ENCODE measurements at regions not wholly inside any gene's neighbourhood (a gene's known extent, or its start where the extent isn't known, plus 50 kb on each side); places are given as distances from the start of the nearest gene placed in this dataset.

- H3K36me3 ChIP-seq (ENCODE audit: insufficient read depth, low read length, poor library complexity, severe bottlenecking) = no peaks in the 10 kb centered on the region
- TF ChIP-seq CTCF (conservative IDR thresholded peaks at IDR 0.05; ENCODE audit: low read depth, low read length) = no peak
- no peak for TF ChIP-seq EZH2 (IDR thresholded peaks at IDR 0.05; ENCODE audit: borderline replicate concordance, low read depth, low read length, poor library complexity, severe bottlenecking)
- BruUV-seq (replicated peaks) = no TSS peak
- DNase-seq (ENCODE audit: low spot score) = no peak
- ChIA-PET CTCF (no interaction called here), POLR2A (ENCODE audit: low non-redundant PET) (no interaction called here)
- no peaks in the 10 kb centered on the region for H3K9me3 ChIP-seq (ENCODE audit: low read depth, low read length, poor library complexity, severe bottlenecking)
- no peaks in the 10 kb centered on the region for H3K4me1 ChIP-seq (ENCODE audit: insufficient read depth, low read length, poor library complexity, severe bottlenecking)
- no peak overlapping the region for H3K27ac ChIP-seq (ENCODE audit: low read depth, low read length, poor library complexity, severe bottlenecking)
- intact Hi-C loops (cut with micrococcal nuclease; ENCODE audit: unreplicated experiment) = no loop called here
- no peaks in the 10 kb centered on the region for H3K27me3 ChIP-seq (replicated peaks; ENCODE audit: insufficient read depth, low read depth, low read length, poor library complexity)
- H3K4me3 ChIP-seq (ENCODE audit: low read depth, low read length, poor library complexity, severe bottlenecking) = no peak overlapping the region
Measured at GRCh38 chr21:32134441-32135130, 144.3 kb downstream of the MIS18A start.

GRCh38 chr21:32132881-32133280, 146.0 kb downstream of the MIS18A start:
- no peaks in the 10 kb centered on the region for H3K36me3 ChIP-seq (ENCODE audit: insufficient read depth, low read length, poor library complexity, severe bottlenecking)
- intact Hi-C loops (cut with micrococcal nuclease; ENCODE audit: unreplicated experiment) = no loop called here
- no peak for DNase-seq (ENCODE audit: low spot score)
- no peak overlapping the region for H3K27ac ChIP-seq (ENCODE audit: low read depth, low read length, poor library complexity, severe bottlenecking)
- ChIA-PET POLR2A (ENCODE audit: low non-redundant PET) (no interaction called here), CTCF (no interaction called here)
- no peak overlapping the region for H3K4me3 ChIP-seq (ENCODE audit: low read depth, low read length, poor library complexity, severe bottlenecking)
- H3K27me3 ChIP-seq (replicated peaks; ENCODE audit: insufficient read depth, low read depth, low read length, poor library complexity) = no peaks in the 10 kb centered on the region
- H3K4me1 ChIP-seq (ENCODE audit: insufficient read depth, low read length, poor library complexity, severe bottlenecking) = no peaks in the 10 kb centered on the region
- H3K9me3 ChIP-seq (ENCODE audit: low read depth, low read length, poor library complexity, severe bottlenecking) = no peaks in the 10 kb centered on the region
- BruUV-seq (replicated peaks) = no TSS peak
- TF ChIP-seq EZH2 (IDR thresholded peaks at IDR 0.05; ENCODE audit: borderline replicate concordance, low read depth, low read length, poor library complexity, severe bottlenecking) (no peak), CTCF (conservative IDR thresholded peaks at IDR 0.05; ENCODE audit: low read depth, low read length) (no peak)

- intact Hi-C loops (cut with micrococcal nuclease; ENCODE audit: unreplicated experiment) = no loop called here
- ChIA-PET POLR2A (ENCODE audit: low non-redundant PET) (no interaction called here), CTCF (no interaction called here)
- no peak overlapping the region for H3K27ac ChIP-seq (ENCODE audit: low read depth, low read length, poor library complexity, severe bottlenecking)
- H3K9me3 ChIP-seq (ENCODE audit: low read depth, low read length, poor library complexity, severe bottlenecking) = no peaks in the 10 kb centered on the region
- H3K4me3 ChIP-seq (ENCODE audit: low read depth, low read length, poor library complexity, severe bottlenecking) = no peak overlapping the region
- H3K4me1 ChIP-seq (ENCODE audit: insufficient read depth, low read length, poor library complexity, severe bottlenecking) = no peaks in the 10 kb centered on the region
- no peaks in the 10 kb centered on the region for H3K27me3 ChIP-seq (replicated peaks; ENCODE audit: insufficient read depth, low read depth, low read length, poor library complexity)
- TF ChIP-seq EZH2 (IDR thresholded peaks at IDR 0.05; ENCODE audit: borderline replicate concordance, low read depth, low read length, poor library complexity, severe bottlenecking) (no peak), CTCF (conservative IDR thresholded peaks at IDR 0.05; ENCODE audit: low read depth, low read length) (no peak)
- BruUV-seq (replicated peaks) = no TSS peak
- no peak for DNase-seq (ENCODE audit: low spot score)
- no peaks in the 10 kb centered on the region for H3K36me3 ChIP-seq (ENCODE audit: insufficient read depth, low read length, poor library complexity, severe bottlenecking)
Measured at GRCh38 chr21:32132409-32132808, 146.4 kb downstream of the MIS18A start.

Measured in A673 (cell line).